ENCODE measurements at regions not wholly inside any gene's neighbourhood (a gene's known extent, or its start where the extent isn't known, plus 50 kb on each side); places are given as distances from the start of the nearest gene placed in this dataset.

GRCh38 chr14:97948841-97949240, 1151.7 kb downstream of the VRK1 start:
- no peak for TF ChIP-seq CTCF (IDR thresholded peaks at IDR 0.05)
- no peak for TF ChIP-seq EP300 (IDR thresholded peaks at IDR 0.05)
